ENCODE measurements at regions not wholly inside any gene's neighbourhood (a gene's known extent, or its start where the extent isn't known, plus 50 kb on each side); places are given as distances from the start of the nearest gene placed in this dataset.
"Not testable (repeated sequence)": the region's sequence is repeated elsewhere in the genome, so short reads cannot be mapped to it uniquely, and the experiment has no call there.

- TF ChIP-seq, protein P1, sequence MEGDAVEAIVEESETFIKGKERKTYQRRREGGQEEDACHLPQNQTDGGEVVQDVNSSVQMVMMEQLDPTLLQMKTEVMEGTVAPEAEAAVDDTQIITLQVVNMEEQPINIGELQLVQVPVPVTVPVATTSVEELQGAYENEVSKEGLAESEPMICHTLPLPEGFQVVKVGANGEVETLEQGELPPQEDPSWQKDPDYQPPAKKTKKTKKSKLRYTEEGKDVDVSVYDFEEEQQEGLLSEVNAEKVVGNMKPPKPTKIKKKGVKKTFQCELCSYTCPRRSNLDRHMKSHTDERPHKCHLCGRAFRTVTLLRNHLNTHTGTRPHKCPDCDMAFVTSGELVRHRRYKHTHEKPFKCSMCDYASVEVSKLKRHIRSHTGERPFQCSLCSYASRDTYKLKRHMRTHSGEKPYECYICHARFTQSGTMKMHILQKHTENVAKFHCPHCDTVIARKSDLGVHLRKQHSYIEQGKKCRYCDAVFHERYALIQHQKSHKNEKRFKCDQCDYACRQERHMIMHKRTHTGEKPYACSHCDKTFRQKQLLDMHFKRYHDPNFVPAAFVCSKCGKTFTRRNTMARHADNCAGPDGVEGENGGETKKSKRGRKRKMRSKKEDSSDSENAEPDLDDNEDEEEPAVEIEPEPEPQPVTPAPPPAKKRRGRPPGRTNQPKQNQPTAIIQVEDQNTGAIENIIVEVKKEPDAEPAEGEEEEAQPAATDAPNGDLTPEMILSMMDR (IDR thresholded peaks at IDR 0.05): no peak
- no peaks in the 10 kb centered on the region for H3K4me1 Mint-ChIP-seq (ENCODE audit: unreplicated experiment)
- no peaks in the 10 kb centered on the region for H3K9me3 Mint-ChIP-seq (ENCODE audit: unreplicated experiment)
- H3K27ac Mint-ChIP-seq (ENCODE audit: unreplicated experiment): no peak overlapping the region
- no peak for DNase-seq (ENCODE audit: extremely low spot score, unreplicated experiment)
- peaks cover 35% of the 10 kb centered on the region for H3K27me3 Mint-ChIP-seq (ENCODE audit: unreplicated experiment)
- H3K36me3 Mint-ChIP-seq (ENCODE audit: unreplicated experiment): no peaks in the 10 kb centered on the region
- no peak overlapping the region for H3K4me3 Mint-ChIP-seq (ENCODE audit: unreplicated experiment)
These were observed 209.7 kb upstream of the EGLN3 start for GRCh38 chr14:34160619-34161018.

GRCh38 chr14:34157651-34158050, 206.8 kb upstream of the EGLN3 start:
- Mint-ChIP-seq H3K4me1 (ENCODE audit: unreplicated experiment) (no peaks in the 10 kb centered on the region), H3K36me3 (ENCODE audit: unreplicated experiment) (no peaks in the 10 kb centered on the region), H3K27me3 (ENCODE audit: unreplicated experiment) (peaks cover 25% of the 10 kb centered on the region), H3K9me3 (ENCODE audit: unreplicated experiment) (peaks cover 6% of the 10 kb centered on the region), H3K4me3 (ENCODE audit: unreplicated experiment) (no peak overlapping the region), H3K27ac (ENCODE audit: unreplicated experiment) (no peak overlapping the region)
- DNase-seq (ENCODE audit: extremely low spot score, unreplicated experiment): no peak
- TF ChIP-seq, protein P1 (IDR thresholded peaks at IDR 0.05): no peak

- TF ChIP-seq, protein P1 (IDR thresholded peaks at IDR 0.05): no peak
- H3K4me3 Mint-ChIP-seq (ENCODE audit: unreplicated experiment): no peak overlapping the region
- peaks cover 8% of the 10 kb centered on the region for H3K9me3 Mint-ChIP-seq (ENCODE audit: unreplicated experiment)
- no peak for DNase-seq (ENCODE audit: extremely low spot score, unreplicated experiment)
- no peaks in the 10 kb centered on the region for H3K4me1 Mint-ChIP-seq (ENCODE audit: unreplicated experiment)
- H3K36me3 Mint-ChIP-seq (ENCODE audit: unreplicated experiment): no peaks in the 10 kb centered on the region
- no peak overlapping the region for H3K27ac Mint-ChIP-seq (ENCODE audit: unreplicated experiment)
- H3K27me3 Mint-ChIP-seq (ENCODE audit: unreplicated experiment): peaks cover 5% of the 10 kb centered on the region
These were observed 196.6 kb upstream of the EGLN3 start for GRCh38 chr14:34147461-34147860.

GRCh38 chr14:34140127-34140526, 189.3 kb upstream of the EGLN3 start:
- H3K36me3 Mint-ChIP-seq (ENCODE audit: unreplicated experiment): not testable (repeated sequence)
- peaks cover 18% of the 10 kb centered on the region for H3K4me1 Mint-ChIP-seq (ENCODE audit: unreplicated experiment)
- H3K9me3 Mint-ChIP-seq (ENCODE audit: unreplicated experiment): peaks cover 13% of the 10 kb centered on the region

GRCh38 chr14:34139160-34140121, 188.6 kb upstream of the EGLN3 start:
- Mint-ChIP-seq H3K9me3 (ENCODE audit: unreplicated experiment) (peaks cover 13% of the 10 kb centered on the region), H3K4me1 (ENCODE audit: unreplicated experiment) (peaks cover 18% of the 10 kb centered on the region)
- H3K36me3 Mint-ChIP-seq (ENCODE audit: unreplicated experiment); H3K27me3 Mint-ChIP-seq (ENCODE audit: unreplicated experiment); H3K27ac Mint-ChIP-seq (ENCODE audit: unreplicated experiment); DNase-seq (ENCODE audit: extremely low spot score, unreplicated experiment); H3K4me3 Mint-ChIP-seq (ENCODE audit: unreplicated experiment): not testable (repeated sequence)

More at GRCh38 chr14:34140127-34140526, 189.3 kb upstream of the EGLN3 start:
- H3K4me3 Mint-ChIP-seq (ENCODE audit: unreplicated experiment); DNase-seq (ENCODE audit: extremely low spot score, unreplicated experiment); H3K27ac Mint-ChIP-seq (ENCODE audit: unreplicated experiment); H3K27me3 Mint-ChIP-seq (ENCODE audit: unreplicated experiment): not testable (repeated sequence)

- DNase-seq (ENCODE audit: extremely low spot score, unreplicated experiment): no peak
- H3K36me3 Mint-ChIP-seq (ENCODE audit: unreplicated experiment): peaks cover 2% of the 10 kb centered on the region
- H3K27me3 Mint-ChIP-seq (ENCODE audit: unreplicated experiment): peaks cover 2% of the 10 kb centered on the region
- TF ChIP-seq, protein P1 (IDR thresholded peaks at IDR 0.05): no peak
- no peak overlapping the region for H3K4me3 Mint-ChIP-seq (ENCODE audit: unreplicated experiment)
- H3K4me1 Mint-ChIP-seq (ENCODE audit: unreplicated experiment): peaks cover 18% of the 10 kb centered on the region
- H3K9me3 Mint-ChIP-seq (ENCODE audit: unreplicated experiment): peaks cover 13% of the 10 kb centered on the region
- H3K27ac Mint-ChIP-seq (ENCODE audit: unreplicated experiment): no peak overlapping the region
These were observed 187.3 kb upstream of the EGLN3 start for GRCh38 chr14:34138175-34138574.
